Esophagus squamous epithelium (tissue), 5 donors: ENCODE measurements at regions not wholly inside any gene's neighbourhood (a gene's known extent, or its start where the extent isn't known, plus 50 kb on each side); places are given as distances from the start of the nearest gene placed in this dataset.
"Not testable (repeated sequence)": the region's sequence is repeated elsewhere in the genome, so short reads cannot be mapped to it uniquely, and the experiment has no call there.

Experiments
- DNase-seq: peaks from one replicate; lab custom pipeline; 2025; lab: John Stamatoyannopoulos, UW
- H3K27ac ChIP-seq, 4 donors: fragments of 200-600 bp; sonication (generic); one replicate each; pipeline ENCODE4 v1.5.1; 2016 to 2019; ENCODE audit warnings: mild to moderate bottlenecking in 1 of 4
- H3K27me3 ChIP-seq, 4 donors: fragments of 200-600 bp; sonication (generic); 1 replicate in 3 of 4; 2 replicates in 1 of 4; pipeline versions ENCODE4 v1.5.1 to v1.6.0; 2017 to 2021; ENCODE audit warnings: antibody characterized with exemption in 1 of 4
- H3K36me3 ChIP-seq, 3 donors: fragments of 200-600 bp; sonication (generic); one replicate each; pipeline ENCODE4 v1.5.1; 2016 to 2019
- H3K4me1 ChIP-seq, 3 donors: fragments of 200-600 bp; sonication (generic); one replicate each; pipeline ENCODE4 v1.5.1; 2017 to 2019
- H3K4me3 ChIP-seq, 4 donors: fragments of 200-600 bp; sonication (generic); 1 replicate in 3 of 4; 2 replicates in 1 of 4; pipeline ENCODE4 v1.5.1; 2016 to 2019; ENCODE audit warnings: mild to moderate bottlenecking in 2 of 4, moderate library complexity in 1 of 4
- H3K9me3 ChIP-seq, 3 donors: fragments of 200-600 bp; sonication (generic); one replicate each; pipeline ENCODE4 v1.5.1; 2016 to 2019
- CTCF ChIP-seq, 6 experiments: fragments of 450-650 bp in 4 of 6; fragments of 200-600 bp in 2 of 6; sonication (generic) in 2 of 6; IDR thresholded peaks; one replicate each; pipeline ENCODE4 v1.5.1; 2016 to 2019; ENCODE audit warnings: antibody characterized with exemption in 6 of 6, mild to moderate bottlenecking in 4 of 6, moderate library complexity in 4 of 6
- POLR2A ChIP-seq, 4 donors: fragments of 450-650 bp; IDR thresholded peaks; one replicate each; pipeline ENCODE4 v1.6.1; 2017; ENCODE audit warnings: antibody characterized with exemption in 4 of 4, mild to moderate bottlenecking in 4 of 4, moderate library complexity in 3 of 4
- WGBS, 2 donors: methylation state at CpG; one replicate each; pipeline ENCODE4 v1.1.5; 2018; 5-methylcytosine and 5-hydroxymethylcytosine counted together
- intact Hi-C: fragments of 100-400 bp; cut with DNase I; formaldehyde crosslinking; loops from one replicate; pipeline ENCODE4 v1.15.0; 2022
- donor health status: DM: yes; HTN: yes; CAD: no.

DNA sequence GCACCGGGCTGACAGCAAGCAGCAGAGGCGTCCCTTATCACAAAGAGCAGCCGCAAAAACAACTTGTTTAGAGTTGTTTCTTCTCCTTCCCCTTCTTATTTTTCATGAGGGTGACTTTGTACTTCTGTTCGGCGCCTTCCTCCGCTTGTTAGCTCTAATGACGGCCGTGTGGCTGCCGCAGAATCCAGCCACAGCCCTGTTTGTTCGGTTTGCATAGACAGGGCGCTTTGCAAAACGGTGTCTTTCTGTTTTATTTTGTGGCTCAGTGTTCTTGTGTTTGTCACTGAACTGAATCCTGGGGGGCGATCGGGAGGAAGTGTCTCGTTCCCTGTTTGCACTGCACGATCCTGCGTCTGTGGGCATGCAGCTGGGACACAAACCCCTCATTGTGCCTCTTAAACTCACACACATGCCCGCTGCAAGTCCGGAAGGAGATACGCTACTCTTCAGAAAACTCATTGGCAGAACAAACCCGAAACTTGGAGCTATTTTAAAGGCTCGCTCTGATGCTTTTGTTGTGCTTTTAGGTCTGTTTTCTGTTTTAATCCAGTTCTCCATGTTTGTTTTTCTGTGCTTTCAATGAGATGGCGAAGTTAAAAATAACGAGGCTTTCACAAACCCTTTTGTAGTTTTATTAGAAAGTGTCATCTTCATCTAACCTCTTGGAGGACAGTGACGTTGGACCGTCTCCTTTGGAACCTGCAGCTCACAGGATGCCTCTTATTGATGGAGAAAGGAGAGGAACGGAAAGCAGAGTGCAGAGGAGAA lies 213.9 kb downstream of the IRX2 start:
- intact Hi-C loops = no loop called here
- Histone ChIP-seq H3K27me3 (peaks cover 0 to 19% (median 0%) of the 10 kb centered on the region in 4 donors), H3K9me3 (peaks cover 0 to 10% (median 0%) of the 10 kb centered on the region in 3 donors), H3K36me3 (no peaks in the 10 kb centered on the region), H3K4me3 (no peak overlapping the region), H3K27ac (no peak overlapping the region), H3K4me1 (no peaks in the 10 kb centered on the region)
- DNase-seq = no peak
- no peak for TF ChIP-seq CTCF (IDR thresholded peaks at IDR 0.05)
- TF ChIP-seq POLR2A (IDR thresholded peaks at IDR 0.05) = no peak
- WGBS, 2 donors = 64% methylated on average over 20 to 24 of the region's 27 CpGs

DNA sequence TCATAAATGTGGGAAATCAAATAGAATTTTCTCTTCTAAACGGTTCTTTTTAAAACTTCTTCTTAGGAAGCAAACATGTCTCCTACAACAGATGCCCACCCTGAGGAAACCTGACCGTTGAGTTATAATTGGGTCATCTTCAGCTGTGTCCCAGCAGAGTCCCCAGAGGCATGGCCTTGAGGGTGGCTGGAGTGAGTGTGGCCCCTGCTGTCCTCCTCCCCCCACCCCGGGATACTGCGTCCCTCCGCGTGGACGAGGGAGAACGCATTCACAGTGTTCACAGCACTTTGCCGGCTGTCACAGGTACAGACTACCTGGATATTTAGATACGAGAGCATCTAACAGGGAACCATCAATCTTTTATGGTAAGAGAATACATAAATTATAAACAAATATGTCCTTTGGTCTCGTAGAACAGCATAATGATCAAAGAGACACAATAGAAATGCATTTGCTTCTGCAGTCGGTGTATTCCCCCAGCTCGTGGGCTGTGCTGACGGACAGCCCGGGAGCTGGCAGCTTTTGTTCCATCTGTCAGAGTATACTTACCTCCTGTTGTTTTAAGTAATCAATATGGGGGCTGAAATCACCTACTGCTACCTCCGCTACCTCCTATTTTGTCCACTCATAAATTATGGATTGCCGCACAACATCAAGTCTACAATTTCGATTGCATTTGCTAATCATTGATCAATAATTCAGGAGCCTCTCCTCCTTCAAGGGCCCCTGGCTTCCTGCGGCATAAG lies 214.7 kb downstream of the IRX2 start:
- no peak overlapping the region for H3K4me3 ChIP-seq
- intact Hi-C loops = no loop called here
- WGBS, 2 donors = 70 to 74% methylated on average over 18 to 19 of the region's 19 CpGs
- H3K27ac ChIP-seq = no peak overlapping the region
- H3K4me1 ChIP-seq = no peaks in the 10 kb centered on the region
- H3K9me3 ChIP-seq = peaks cover 0 to 10% (median 0%) of the 10 kb centered on the region in 3 donors
- DNase-seq = no peak
- peaks cover 0 to 19% (median 0%) of the 10 kb centered on the region in 4 donors for H3K27me3 ChIP-seq
- no peaks in the 10 kb centered on the region for H3K36me3 ChIP-seq
- TF ChIP-seq CTCF (IDR thresholded peaks at IDR 0.05) = no peak
- no peak for TF ChIP-seq POLR2A (IDR thresholded peaks at IDR 0.05)

GRCh38 chr5:2534970-2535369 lies 216.5 kb downstream of the IRX2 start:
- no peaks in the 10 kb centered on the region for H3K4me1 ChIP-seq

GRCh38 chr5:2534251-2534650 lies 217.2 kb downstream of the IRX2 start:
- no peak for TF ChIP-seq CTCF (IDR thresholded peaks at IDR 0.05)
- TF ChIP-seq POLR2A (IDR thresholded peaks at IDR 0.05) = no peak
- H3K36me3 ChIP-seq = no peaks in the 10 kb centered on the region
- H3K27me3 ChIP-seq = peaks cover 0 to 19% (median 0%) of the 10 kb centered on the region in 4 donors
- no peak overlapping the region for H3K4me3 ChIP-seq
- DNase-seq = no peak
- H3K4me1 ChIP-seq = no peaks in the 10 kb centered on the region
- peaks cover 0 to 10% (median 0%) of the 10 kb centered on the region in 3 donors for H3K9me3 ChIP-seq
- intact Hi-C loops = no loop called here
- H3K27ac ChIP-seq = no peak overlapping the region
- 58 to 63% methylated on average over 3 of the region's 3 CpGs for WGBS, 2 donors

More at GRCh38 chr5:2534970-2535369, 216.5 kb downstream of the IRX2 start:
- Histone ChIP-seq H3K36me3 (no peaks in the 10 kb centered on the region), H3K27me3 (peaks cover 0 to 19% (median 0%) of the 10 kb centered on the region in 4 donors), H3K4me3 (no peak overlapping the region), H3K27ac (no peak overlapping the region), H3K9me3 (peaks cover 0 to 10% (median 0%) of the 10 kb centered on the region in 3 donors)
- TF ChIP-seq POLR2A (IDR thresholded peaks at IDR 0.05) = no peak
- no peak for TF ChIP-seq CTCF (IDR thresholded peaks at IDR 0.05)
- 59 to 77% methylated on average over 3 of the region's 3 CpGs for WGBS, 2 donors
- intact Hi-C loops = no loop called here
- DNase-seq = no peak

DNA sequence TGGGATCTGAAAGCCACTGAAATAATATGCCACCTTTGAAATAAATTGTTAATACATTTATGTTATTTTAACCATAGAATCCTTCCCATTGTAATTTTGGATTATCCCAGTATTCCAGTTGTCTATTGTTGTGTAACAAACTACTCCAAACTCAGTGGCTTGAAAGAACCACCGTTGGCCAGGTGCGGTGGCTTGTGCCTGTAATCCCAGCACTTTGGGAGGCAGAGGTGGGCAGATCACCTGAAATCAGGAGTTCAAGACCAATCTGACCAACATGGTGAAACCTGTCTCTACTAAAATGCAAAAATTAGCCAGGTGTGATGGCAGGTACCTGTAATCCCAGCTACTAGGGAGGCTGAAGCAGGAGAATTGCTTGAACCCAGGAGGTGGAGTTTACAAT lies 217.6 kb downstream of the IRX2 start:
- H3K27me3 ChIP-seq = peaks cover 0 to 19% (median 0%) of the 10 kb centered on the region in 4 donors
- intact Hi-C loops, H3K4me3 ChIP-seq, H3K36me3 ChIP-seq, H3K27ac ChIP-seq, H3K4me1 ChIP-seq, DNase-seq, H3K9me3 ChIP-seq: not testable (repeated sequence)
- 50 to 67% methylated on average over 2 of the region's 2 CpGs for WGBS, 2 donors
